ENCODE measurements at regions not wholly inside any gene's neighbourhood (a gene's known extent, or its start where the extent isn't known, plus 50 kb on each side); places are given as distances from the start of the nearest gene placed in this dataset.

GRCh38 chr12:25757037-25757665 is 201.3 kb upstream of the RASSF8 start:
- no peak for DNase-seq

- DNase-seq = no peak
These were observed 198.7 kb upstream of the RASSF8 start for GRCh38 chr12:25759752-25760151.

GRCh38 chr12:25761356-25761755 is 197.1 kb upstream of the RASSF8 start:
- no peak for DNase-seq

- DNase-seq = no peak
These were observed 194.1 kb upstream of the RASSF8 start for GRCh38 chr12:25764409-25764808.

GRCh38 chr12:25764892-25765291 is 193.6 kb upstream of the RASSF8 start:
- DNase-seq = no peak

- no peak for DNase-seq
These were observed 190.9 kb upstream of the RASSF8 start for GRCh38 chr12:25767606-25768005.

- DNase-seq = no peak
These were observed 190.3 kb upstream of the RASSF8 start for GRCh38 chr12:25768151-25768550.

GRCh38 chr12:25769082-25769945 is 189.2 kb upstream of the RASSF8 start:
- no peak for DNase-seq

GRCh38 chr12:25771041-25771440 is 187.4 kb upstream of the RASSF8 start:
- DNase-seq = peak in 1 of 2 experiments; percentile 0

- no peak for DNase-seq
These were observed 187.0 kb upstream of the RASSF8 start for GRCh38 chr12:25771476-25771875.

GRCh38 chr12:25775968-25776367 is 182.5 kb upstream of the RASSF8 start:
- DNase-seq = no peak

- DNase-seq = no peak
These were observed 177.7 kb upstream of the RASSF8 start for GRCh38 chr12:25780771-25781170.

GRCh38 chr12:25781232-25781631 is 177.2 kb upstream of the RASSF8 start:
- DNase-seq = no peak

GRCh38 chr12:25783566-25783965 is 174.9 kb upstream of the RASSF8 start:
- no peak for DNase-seq

- no peak for DNase-seq
These were observed 173.8 kb upstream of the RASSF8 start for GRCh38 chr12:25784669-25785068.

- DNase-seq = no peak
These were observed 173.3 kb upstream of the RASSF8 start for GRCh38 chr12:25785134-25785533.

- no peak for DNase-seq
These were observed 170.8 kb upstream of the RASSF8 start for GRCh38 chr12:25787701-25788100.

GRCh38 chr12:25788707-25789442 is 169.6 kb upstream of the RASSF8 start:
- DNase-seq = no peak

GRCh38 chr12:25789541-25789944 is 168.9 kb upstream of the RASSF8 start:
- DNase-seq = no peak

- DNase-seq = no peak
These were observed 166.5 kb upstream of the RASSF8 start for GRCh38 chr12:25792031-25792430.

GRCh38 chr12:25793196-25793595 is 165.3 kb upstream of the RASSF8 start:
- DNase-seq = no peak

GRCh38 chr12:25794571-25794970 is 163.9 kb upstream of the RASSF8 start:
- DNase-seq = no peak

- DNase-seq = no peak
These were observed 161.9 kb upstream of the RASSF8 start for GRCh38 chr12:25796523-25797000.

GRCh38 chr12:25797386-25797785 is 161.1 kb upstream of the RASSF8 start:
- DNase-seq = no peak

Measured in AML-193 (cell line).